Upper lobe of left lung (tissue), 6 donors: ENCODE measurements at regions not wholly inside any gene's neighbourhood (a gene's known extent, or its start where the extent isn't known, plus 50 kb on each side); places are given as distances from the start of the nearest gene placed in this dataset.

Source experiments
- ATAC-seq, 2 donors: fragments of 200-7000 bp; cut with Tn5 transposase; one replicate each; pipeline ENCODE4 v1.9.1; 2022; ENCODE audit warnings: mild to moderate bottlenecking in 2 of 2, moderate library complexity in 2 of 2; ENCODE audit not compliant: low FRiP score in 2 of 2
- DNase-seq, 2 donors: peaks; one replicate each; pipeline ENCODE4 v3.0.0-alpha.2; 2019 to 2020
- H3K27ac ChIP-seq, 4 donors: fragments of 200-600 bp; sonication (generic); one replicate each; pipeline ENCODE4 v1.5.1; 2016 to 2019
- H3K27me3 ChIP-seq, 4 donors: fragments of 200-600 bp; sonication (generic); one replicate each; pipeline ENCODE4 v1.5.1; 2017 to 2019
- H3K36me3 ChIP-seq, 4 donors: fragments of 200-600 bp; sonication (generic); one replicate each; pipeline ENCODE4 v1.5.1; 2016 to 2019
- H3K4me1 ChIP-seq, 4 donors: fragments of 200-600 bp; sonication (generic); one replicate each; pipeline ENCODE4 v1.5.1; 2018 to 2019
- H3K4me3 ChIP-seq, 4 donors: fragments of 200-600 bp; sonication (generic); one replicate each; pipeline ENCODE4 v1.5.1; 2017 to 2019; ENCODE audit warnings: mild to moderate bottlenecking in 2 of 4, moderate library complexity in 1 of 4
- H3K9me3 ChIP-seq, 4 donors: fragments of 200-600 bp; sonication (generic); one replicate each; pipeline ENCODE4 v1.5.1; 2018 to 2019
- CTCF ChIP-seq, 6 experiments: fragments of 450-650 bp in 4 of 6; fragments of 200-600 bp in 2 of 6; sonication (generic) in 2 of 6; IDR thresholded peaks; one replicate each; pipeline ENCODE4 v1.5.1; 2016 to 2019; ENCODE audit warnings: antibody characterized with exemption in 6 of 6
- EP300 ChIP-seq, 4 donors: sonication (generic); formaldehyde crosslinking; IDR thresholded peaks; one replicate each; pipeline ENCODE4 v1.5.1; 2017; ENCODE audit warnings: antibody characterized with exemption in 4 of 4, control low read depth in 2 of 4
- POLR2A ChIP-seq, 4 donors: fragments of 450-650 bp; IDR thresholded peaks; one replicate each; pipeline ENCODE4 v1.5.1; 2016 to 2017; ENCODE audit warnings: antibody characterized with exemption in 4 of 4, mild to moderate bottlenecking in 2 of 4
- POLR2AphosphoS5 ChIP-seq, 2 donors: sonication (generic); formaldehyde crosslinking; IDR thresholded peaks; one replicate each; pipeline ENCODE4 v1.5.1; 2017; ENCODE audit warnings: antibody characterized with exemption in 2 of 2
- WGBS, 2 donors: methylation state at CpG; one replicate each; pipeline ENCODE4 v1.1.5; 2017 to 2018; 5-methylcytosine and 5-hydroxymethylcytosine counted together
- donor health status: DM: no; HTN: no; CAD: no; lungs with moderate emphysema.
- donor health status: DM: no; HTN: yes; CAD: no; lungs with severe emphysema.

DNA sequence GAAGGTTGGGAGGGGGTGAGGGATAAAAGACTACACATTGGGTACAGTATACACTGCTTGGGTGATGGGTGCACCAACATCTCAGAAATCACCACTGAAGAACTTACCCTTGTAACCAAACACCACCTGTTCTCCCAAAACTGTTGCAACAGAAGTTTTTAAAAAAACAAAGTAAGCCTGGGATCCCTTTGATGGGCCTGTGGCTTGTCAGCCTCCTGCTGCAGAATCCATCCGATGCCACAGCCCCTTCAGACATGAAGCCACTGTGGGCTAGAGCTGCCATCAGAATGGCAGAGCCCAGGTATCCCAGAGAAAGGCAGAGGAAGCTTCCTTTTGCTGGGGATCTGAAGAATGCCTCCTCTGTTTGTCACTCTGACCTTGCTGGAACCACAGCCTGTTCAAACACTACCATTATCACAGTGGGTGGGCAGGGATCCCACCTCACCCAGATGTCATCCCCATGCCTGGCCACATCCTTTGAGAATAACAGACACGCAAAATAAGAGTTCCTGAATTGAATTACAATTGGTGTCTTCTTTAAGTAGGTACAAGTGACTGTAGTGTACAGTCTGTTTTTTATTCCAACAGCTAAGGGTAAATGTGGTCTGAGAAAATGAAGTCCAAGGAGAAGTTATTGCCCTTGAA is 78.1 kb upstream of the DIRAS2 start:
- TF ChIP-seq POLR2AphosphoS5 (IDR thresholded peaks at IDR 0.05) = no peak
- TF ChIP-seq POLR2A (IDR thresholded peaks at IDR 0.05) = no peak
- no peak for TF ChIP-seq EP300 (IDR thresholded peaks at IDR 0.05)
- no peak for TF ChIP-seq CTCF (IDR thresholded peaks at IDR 0.05)
- no peak for ATAC-seq
- no peaks in the 10 kb centered on the region for H3K9me3 ChIP-seq
- H3K4me3 ChIP-seq = no peak overlapping the region
- no peak for DNase-seq
- no peaks in the 10 kb centered on the region for H3K36me3 ChIP-seq
- no peak overlapping the region for H3K27ac ChIP-seq
- no peaks in the 10 kb centered on the region for H3K27me3 ChIP-seq
- H3K4me1 ChIP-seq = no peaks in the 10 kb centered on the region
- WGBS, 2 donors = 74 to 85% methylated on average over 2 of the region's 2 CpGs

- ATAC-seq = no peak
- WGBS, 2 donors = 77 to 78% methylated on average over 2 of the region's 2 CpGs
Observed at GRCh38 chr9:90706230-90706629, 63.6 kb upstream of the DIRAS2 start.

GRCh38 chr9:90702441-90702955 is 59.9 kb upstream of the DIRAS2 start:
- no peak overlapping the region for H3K27ac ChIP-seq
- no peaks in the 10 kb centered on the region for H3K36me3 ChIP-seq
- H3K4me1 ChIP-seq = no peaks in the 10 kb centered on the region
- ATAC-seq (no peak), DNase-seq (no peak)
- TF ChIP-seq POLR2AphosphoS5 (IDR thresholded peaks at IDR 0.05) = no peak
- TF ChIP-seq CTCF (IDR thresholded peaks at IDR 0.05) = no peak
- no peak for TF ChIP-seq EP300 (IDR thresholded peaks at IDR 0.05)
- TF ChIP-seq POLR2A (IDR thresholded peaks at IDR 0.05) = no peak
- WGBS, 2 donors = 67 to 78% methylated on average over 2 of the region's 2 CpGs
- H3K9me3 ChIP-seq = no peaks in the 10 kb centered on the region
- no peaks in the 10 kb centered on the region for H3K27me3 ChIP-seq
- no peak overlapping the region for H3K4me3 ChIP-seq

More at GRCh38 chr9:90706230-90706629, 63.6 kb upstream of the DIRAS2 start:
- Histone ChIP-seq H3K36me3 (no peaks in the 10 kb centered on the region), H3K4me3 (no peak overlapping the region), H3K4me1 (no peaks in the 10 kb centered on the region), H3K9me3 (no peaks in the 10 kb centered on the region), H3K27me3 (no peaks in the 10 kb centered on the region), H3K27ac (no peak overlapping the region)
- no peak for TF ChIP-seq CTCF (IDR thresholded peaks at IDR 0.05)
- TF ChIP-seq POLR2A (IDR thresholded peaks at IDR 0.05) = no peak
- TF ChIP-seq EP300 (IDR thresholded peaks at IDR 0.05) = no peak
- TF ChIP-seq POLR2AphosphoS5 (IDR thresholded peaks at IDR 0.05) = no peak
- no peak for DNase-seq

DNA sequence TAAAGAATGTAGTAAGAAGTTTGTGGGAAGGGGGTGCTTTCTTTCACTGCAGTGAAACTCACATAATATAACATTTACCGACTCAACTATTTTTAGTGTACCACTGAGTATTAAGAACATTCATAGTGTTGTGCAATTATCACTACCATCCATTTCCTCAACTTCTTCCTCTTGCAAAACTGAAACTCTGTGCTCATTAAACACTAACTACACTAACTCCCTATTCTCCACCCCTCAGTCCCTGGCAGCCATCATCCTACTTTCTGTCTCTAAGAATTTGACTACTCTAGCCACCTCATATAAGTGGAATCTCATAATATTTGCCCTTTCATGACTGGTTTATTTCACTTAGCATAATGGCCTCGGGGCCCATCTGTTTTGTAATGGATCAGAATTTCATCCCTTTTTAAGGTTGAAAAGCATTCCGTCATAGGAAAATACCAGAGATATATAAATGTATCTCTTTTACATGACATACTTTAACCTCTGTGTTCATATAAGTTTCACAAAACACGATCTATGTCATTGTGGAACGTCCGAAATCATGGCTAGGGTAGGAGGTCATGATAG is 56.3 kb upstream of the DIRAS2 start:
- no peaks in the 10 kb centered on the region for H3K36me3 ChIP-seq
- no peaks in the 10 kb centered on the region for H3K27me3 ChIP-seq
- no peak overlapping the region for H3K27ac ChIP-seq
- H3K4me3 ChIP-seq = no peak overlapping the region
- H3K4me1 ChIP-seq = no peaks in the 10 kb centered on the region
- DNase-seq (no peak), ATAC-seq (peak in 1 of 2 donors; percentile 36)
- H3K9me3 ChIP-seq = no peaks in the 10 kb centered on the region
- WGBS, 2 donors = 80 to 82% methylated on average over 6 of the region's 6 CpGs
- TF ChIP-seq POLR2AphosphoS5 (IDR thresholded peaks at IDR 0.05) (no peak), EP300 (IDR thresholded peaks at IDR 0.05) (no peak), CTCF (IDR thresholded peaks at IDR 0.05) (no peak), POLR2A (IDR thresholded peaks at IDR 0.05) (no peak)
